ENCODE measurements at regions not wholly inside any gene's neighbourhood (a gene's known extent, or its start where the extent isn't known, plus 50 kb on each side); places are given as distances from the start of the nearest gene placed in this dataset.

- ChIA-PET CTCF (no interaction called here), POLR2A (no interaction called here)
- no peak for FAIRE-seq
- no peak for ATAC-seq
- no peak overlapping the region for H3K4me2 ChIP-seq
- no peak for DNase-seq (ENCODE audit: low read depth in 1 of 2, low spot score in 1 of 2)
- TF ChIP-seq ESRRA (IDR thresholded peaks at IDR 0.05; ENCODE audit: borderline replicate concordance, low read length) (no peak), EP300 (IDR thresholded peaks at IDR 0.05) (no peak), ZNF302 (CRISPR knock-in tag; IDR thresholded peaks at IDR 0.05) (no peak), CBX2 (IDR thresholded peaks at IDR 0.05; ENCODE audit: borderline replicate concordance, low read depth) (no peak), TFCP2L1 (CRISPR knock-in tag; IDR thresholded peaks at IDR 0.05) (no peak), EHMT2 (IDR thresholded peaks at IDR 0.05; ENCODE audit: low read depth) (no peak), ATOH8 (CRISPR knock-in tag; IDR thresholded peaks at IDR 0.05; ENCODE audit: low read depth) (no peak), CTCF (IDR thresholded peaks at IDR 0.05) (no peak)
- 7% methylated on average over 4 of the region's 4 CpGs for WGBS (ENCODE audit: missing lambda C conversion rate)
- H3K9me3 ChIP-seq = 0 out of 3 replicates have a peak, but pooled peaks cover 2% of the 10 kb centered on the region
- no peak overlapping the region for H3K27ac ChIP-seq
- H3K4me1 ChIP-seq = no peaks in the 10 kb centered on the region
- H3K4me3 ChIP-seq = no peak overlapping the region
Observed at GRCh38 chr19:28885965-28886364, 327.0 kb downstream of the UQCRFS1 start.

GRCh38 chr19:28884786-28885476 is 328.0 kb downstream of the UQCRFS1 start:
- no peak for ATAC-seq
- no peak overlapping the region for H3K4me3 ChIP-seq
- ChIA-PET POLR2A (no interaction called here), CTCF (no interaction called here)
- TF ChIP-seq BCL3 (IDR thresholded peaks at IDR 0.05) (no peak), CHD2 (IDR thresholded peaks at IDR 0.05; ENCODE audit: low read length, partially characterized antibody) (no peak), HDAC2 (IDR thresholded peaks at IDR 0.05) (no peak), CEBPB (IDR thresholded peaks at IDR 0.05) (no peak), NPAS2 (CRISPR knock-in tag; IDR thresholded peaks at IDR 0.05; ENCODE audit: borderline replicate concordance) (no peak), HEYL (CRISPR knock-in tag; IDR thresholded peaks at IDR 0.05) (no peak), PHF8 (IDR thresholded peaks at IDR 0.05; ENCODE audit: borderline replicate concordance, low read depth) (no peak), SREBF2 (IDR thresholded peaks at IDR 0.05) (no peak)
- no peak for DNase-seq (ENCODE audit: low read depth in 1 of 2, low spot score in 1 of 2)
- no peak for FAIRE-seq
- H3K4me2 ChIP-seq = no peak overlapping the region
- no peaks in the 10 kb centered on the region for H3K4me1 ChIP-seq
- H3K9me3 ChIP-seq = 0 out of 3 replicates have a peak, but pooled peaks cover 2% of the 10 kb centered on the region
- 41% methylated on average over 12 of the region's 12 CpGs for WGBS (ENCODE audit: missing lambda C conversion rate)
- no peak overlapping the region for H3K27ac ChIP-seq

GRCh38 chr19:28883241-28883693 is 329.7 kb downstream of the UQCRFS1 start:
- ChIA-PET CTCF (interaction anchor here (0.9 to 1.0 kb wide), 3 partner anchors 12 to 645 kb away, joined by 3 read pairs; no protein-coding TSS in a partner anchor), POLR2A (no interaction called here)
- Histone ChIP-seq H3K27ac (no peak overlapping the region), H3K4me2 (no peak overlapping the region), H3K9me3 (0 out of 3 replicates have a peak, but pooled peaks cover 2% of the 10 kb centered on the region), H3K4me3 (no peak overlapping the region), H3K4me1 (no peaks in the 10 kb centered on the region)
- TF ChIP-seq MAZ (IDR thresholded peaks at IDR 0.05; ENCODE audit: borderline replicate concordance, low read depth, low read length) (no peak), ZFP36 (IDR thresholded peaks at IDR 0.05; ENCODE audit: borderline replicate concordance, partially characterized antibody) (no peak), HEYL (CRISPR knock-in tag; IDR thresholded peaks at IDR 0.05) (no peak), PHF8 (IDR thresholded peaks at IDR 0.05; ENCODE audit: borderline replicate concordance, low read depth) (no peak), CEBPB (IDR thresholded peaks at IDR 0.05) (no peak), NPAS2 (CRISPR knock-in tag; IDR thresholded peaks at IDR 0.05; ENCODE audit: borderline replicate concordance) (no peak), EHMT2 (IDR thresholded peaks at IDR 0.05; ENCODE audit: low read depth) (no peak), RAD21 (conservative IDR thresholded peaks at IDR 0.05 in 1 of 2, IDR thresholded peaks at IDR 0.05 in 1 of 2) (no peak), HMGXB4 (CRISPR knock-in tag; IDR thresholded peaks at IDR 0.05; ENCODE audit: borderline replicate concordance) (no peak), CBX2 (IDR thresholded peaks at IDR 0.05; ENCODE audit: borderline replicate concordance, low read depth) (no peak), HDAC2 (IDR thresholded peaks at IDR 0.05) (no peak), EP300 (IDR thresholded peaks at IDR 0.05) (no peak), POLR2A (IDR thresholded peaks at IDR 0.05; ENCODE audit: low read length) (no peak), HOXB5 (CRISPR knock-in tag; IDR thresholded peaks at IDR 0.05) (no peak), CBX8 (IDR thresholded peaks at IDR 0.05) (no peak), ATOH8 (CRISPR knock-in tag; IDR thresholded peaks at IDR 0.05; ENCODE audit: low read depth) (no peak), SREBF2 (IDR thresholded peaks at IDR 0.05) (no peak), POLR2AphosphoS2 (conservative IDR thresholded peaks at IDR 0.05; ENCODE audit: low read length) (no peak)
- 6% methylated on average over 9 of the region's 9 CpGs for WGBS (ENCODE audit: missing lambda C conversion rate)
- DNase-seq (ENCODE audit: low read depth in 1 of 2, low spot score in 1 of 2) (no peak), ATAC-seq (no peak), FAIRE-seq (no peak)

All from A549 (cell line).